Kidney epithelial cell (primary cell): ENCODE measurements at regions not wholly inside any gene's neighbourhood (a gene's known extent, or its start where the extent isn't known, plus 50 kb on each side); places are given as distances from the start of the nearest gene placed in this dataset.

Experiments
- DNase-seq: peaks from one replicate; pipeline ENCODE4 v3.0.0-alpha.2; 2010; ENCODE audit warnings: low read depth
- H3K27me3 ChIP-seq: 2 replicates; pipeline ENCODE4 v1.6.0; 2011; ENCODE audit warnings: low read length; ENCODE audit not compliant: control insufficient read depth, insufficient read depth
- H3K36me3 ChIP-seq: 2 replicates; pipeline ENCODE4 v1.5.1; 2011; ENCODE audit warnings: low read length; ENCODE audit not compliant: control insufficient read depth, insufficient read depth
- H3K4me3 ChIP-seq: 2 replicates; pipeline ENCODE4 v1.5.1; 2011; ENCODE audit warnings: low read depth, mild to moderate bottlenecking, control low read depth, low read length
- TF ChIP-seq, protein P1 (sequence below): IDR thresholded peaks from 2 replicates; pipeline ENCODE4 v1.5.1; 2011; ENCODE audit warnings: mild to moderate bottlenecking, moderate library complexity, low read length, control low read depth, inconsistent platforms; ENCODE audit not compliant: insufficient read depth, poor library complexity, severe bottlenecking

DNA sequence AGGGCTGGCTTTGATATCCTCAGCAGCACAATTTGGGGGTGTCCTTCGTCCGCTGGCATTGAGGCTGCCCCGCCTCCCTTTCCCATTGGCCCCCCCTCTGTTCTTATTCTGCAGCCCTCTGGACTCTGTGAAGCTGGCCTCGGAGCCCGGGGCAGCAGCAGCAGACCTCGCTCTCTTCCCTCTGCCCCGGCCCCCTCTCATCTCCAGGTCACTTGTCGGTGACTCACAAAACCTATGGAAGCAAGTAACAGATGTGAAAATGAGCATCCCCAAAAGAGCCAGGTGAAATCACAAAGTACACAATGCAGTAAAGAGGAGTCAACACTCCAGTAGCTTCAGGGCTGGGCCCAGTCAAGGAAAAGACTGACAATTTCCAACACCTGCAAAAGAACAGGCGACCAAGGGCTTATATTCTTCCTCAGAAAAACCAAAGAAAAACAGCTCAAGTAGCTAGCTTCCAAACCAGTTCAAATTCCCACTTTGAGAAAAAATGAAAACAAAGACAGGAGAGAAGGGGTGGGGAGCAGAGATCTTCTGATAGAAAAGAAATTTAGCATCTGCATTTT, 97.5 kb downstream of the ZNF608 start:
- DNase-seq = no peak
- H3K27me3 ChIP-seq = no peaks in the 10 kb centered on the region
- H3K4me3 ChIP-seq = no peak overlapping the region
- TF ChIP-seq, protein P1, sequence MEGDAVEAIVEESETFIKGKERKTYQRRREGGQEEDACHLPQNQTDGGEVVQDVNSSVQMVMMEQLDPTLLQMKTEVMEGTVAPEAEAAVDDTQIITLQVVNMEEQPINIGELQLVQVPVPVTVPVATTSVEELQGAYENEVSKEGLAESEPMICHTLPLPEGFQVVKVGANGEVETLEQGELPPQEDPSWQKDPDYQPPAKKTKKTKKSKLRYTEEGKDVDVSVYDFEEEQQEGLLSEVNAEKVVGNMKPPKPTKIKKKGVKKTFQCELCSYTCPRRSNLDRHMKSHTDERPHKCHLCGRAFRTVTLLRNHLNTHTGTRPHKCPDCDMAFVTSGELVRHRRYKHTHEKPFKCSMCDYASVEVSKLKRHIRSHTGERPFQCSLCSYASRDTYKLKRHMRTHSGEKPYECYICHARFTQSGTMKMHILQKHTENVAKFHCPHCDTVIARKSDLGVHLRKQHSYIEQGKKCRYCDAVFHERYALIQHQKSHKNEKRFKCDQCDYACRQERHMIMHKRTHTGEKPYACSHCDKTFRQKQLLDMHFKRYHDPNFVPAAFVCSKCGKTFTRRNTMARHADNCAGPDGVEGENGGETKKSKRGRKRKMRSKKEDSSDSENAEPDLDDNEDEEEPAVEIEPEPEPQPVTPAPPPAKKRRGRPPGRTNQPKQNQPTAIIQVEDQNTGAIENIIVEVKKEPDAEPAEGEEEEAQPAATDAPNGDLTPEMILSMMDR = no peak
- H3K36me3 ChIP-seq = peaks cover 5% of the 10 kb centered on the region

DNA sequence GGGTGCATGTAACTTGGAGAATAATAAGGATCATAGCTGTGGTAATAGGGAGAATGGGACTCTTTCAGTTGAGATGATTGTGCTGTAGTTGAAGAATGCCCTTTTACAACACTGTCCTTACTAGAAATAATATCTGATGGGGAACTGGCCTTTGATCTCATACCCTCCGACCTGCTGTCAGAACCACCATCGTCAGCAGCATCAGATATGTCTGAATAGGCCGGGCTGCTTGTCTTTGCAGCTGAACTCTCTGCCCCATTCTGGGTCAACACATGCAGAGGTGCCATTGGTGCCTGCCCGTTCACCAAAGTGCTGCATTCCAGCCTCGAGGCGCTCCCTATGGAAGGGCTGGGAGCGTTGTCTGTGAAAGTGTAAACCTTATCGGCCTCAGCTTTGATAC, 99.1 kb downstream of the ZNF608 start:
- H3K27me3 ChIP-seq = no peaks in the 10 kb centered on the region
- H3K36me3 ChIP-seq = peaks cover 5% of the 10 kb centered on the region
- TF ChIP-seq, protein P1 = no peak
- no peak overlapping the region for H3K4me3 ChIP-seq
- DNase-seq = no peak

DNA sequence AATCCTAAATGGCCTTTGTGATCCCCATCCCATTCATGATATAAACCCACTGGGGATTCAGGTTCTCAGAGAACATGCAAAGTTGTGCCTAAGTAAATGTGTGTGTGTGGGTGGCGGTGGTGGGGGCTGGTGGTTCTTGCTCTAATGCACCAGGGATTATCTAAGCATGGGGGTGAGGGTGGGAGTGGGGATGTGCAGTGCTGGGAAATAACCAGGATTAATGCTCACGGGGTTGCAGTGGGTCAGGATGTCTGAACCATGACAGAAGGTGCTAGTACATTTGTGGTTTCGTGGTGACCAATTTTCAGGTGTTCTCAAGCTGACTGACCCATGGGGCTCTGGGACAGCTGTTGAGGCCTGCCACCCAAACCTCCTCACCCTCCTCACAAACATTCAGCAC, 101.0 kb downstream of the ZNF608 start:
- Histone ChIP-seq H3K27me3 (no peaks in the 10 kb centered on the region), H3K4me3 (no peak overlapping the region), H3K36me3 (peaks cover 6% of the 10 kb centered on the region)
- DNase-seq = no peak
- TF ChIP-seq, protein P1 = no peak

DNA sequence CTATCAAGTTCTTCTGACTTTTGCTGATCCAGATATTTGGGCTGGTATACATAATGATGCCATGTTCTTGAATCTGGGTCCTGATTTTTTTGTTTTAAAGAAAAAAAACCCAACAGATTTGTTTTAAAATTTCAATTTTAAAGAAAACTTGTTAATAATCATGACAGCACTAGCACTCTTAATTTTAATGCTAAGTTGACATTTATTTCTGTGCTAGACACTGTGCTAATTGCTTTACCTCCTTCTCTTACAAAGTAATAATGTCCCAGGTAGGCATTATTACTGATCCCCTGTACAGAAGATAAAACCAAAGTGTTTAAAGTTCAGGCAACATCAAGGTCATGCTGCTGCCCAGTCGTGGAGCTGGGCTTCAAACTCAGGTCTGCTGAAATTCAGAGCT, 101.9 kb downstream of the ZNF608 start:
- TF ChIP-seq, protein P1 = no peak
- no peak overlapping the region for H3K4me3 ChIP-seq
- peaks cover 6% of the 10 kb centered on the region for H3K36me3 ChIP-seq
- no peaks in the 10 kb centered on the region for H3K27me3 ChIP-seq
- no peak for DNase-seq

DNA sequence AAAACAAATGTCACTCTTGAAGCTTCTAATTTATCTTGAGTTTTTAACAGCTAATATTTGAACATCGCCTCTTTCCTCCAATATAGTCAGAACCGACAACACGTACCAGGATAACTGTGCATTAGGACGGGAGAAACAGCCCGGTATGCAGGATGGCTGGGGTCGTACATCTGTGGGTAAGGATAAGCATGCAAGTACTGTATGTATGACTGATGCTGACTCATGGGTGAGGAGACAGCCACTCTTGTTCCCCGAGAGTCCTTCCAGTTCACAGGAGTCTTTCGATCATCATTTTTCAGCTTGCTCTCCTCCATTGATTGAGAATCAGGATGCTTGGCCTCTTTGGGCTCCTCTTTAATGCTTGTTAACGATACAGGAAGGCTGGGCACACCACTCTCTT, 102.3 kb downstream of the ZNF608 start:
- TF ChIP-seq, protein P1 = no peak
- Histone ChIP-seq H3K4me3 (no peak overlapping the region), H3K36me3 (peaks cover 7% of the 10 kb centered on the region), H3K27me3 (no peaks in the 10 kb centered on the region)
- no peak for DNase-seq

DNA sequence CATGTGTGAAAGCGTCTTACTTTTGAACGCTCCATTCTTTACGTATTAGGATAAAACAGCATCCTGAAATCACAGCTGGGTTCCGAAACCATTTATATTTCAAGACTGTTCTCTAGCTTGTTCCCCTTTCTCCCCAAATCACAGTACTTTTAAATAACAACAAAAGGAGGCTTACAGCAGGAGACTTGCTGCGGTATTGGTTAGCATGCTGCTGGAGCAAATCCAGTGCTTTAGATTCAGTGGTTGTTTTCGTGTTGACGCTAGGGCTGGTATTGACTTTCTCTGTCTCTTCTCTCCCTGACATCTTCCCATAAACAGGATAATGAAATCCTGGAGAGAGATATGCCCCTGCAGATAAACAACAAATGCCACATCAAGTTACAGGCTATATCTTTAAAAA, 103.1 kb downstream of the ZNF608 start:
- TF ChIP-seq, protein P1 = no peak
- Histone ChIP-seq H3K36me3 (peaks cover 7% of the 10 kb centered on the region), H3K27me3 (no peaks in the 10 kb centered on the region), H3K4me3 (no peak overlapping the region)
- DNase-seq = no peak
